Thyroid gland (tissue), 4 donors: ENCODE measurements at regions not wholly inside any gene's neighbourhood (a gene's known extent, or its start where the extent isn't known, plus 50 kb on each side); places are given as distances from the start of the nearest gene placed in this dataset.
"Not testable (repeated sequence)": the region's sequence is repeated elsewhere in the genome, so short reads cannot be mapped to it uniquely, and the experiment has no call there.

Experiments used
- DNase-seq, 2 donors: peaks; one replicate each; pipeline ENCODE4 v3.0.0-alpha.2; 2019
- H3K27ac ChIP-seq, 3 donors: fragments of 200-600 bp; sonication (generic); 1 replicate in 2 of 3; 2 replicates in 1 of 3; pipeline ENCODE4 v1.5.1; 2016 to 2019; ENCODE audit warnings: mild to moderate bottlenecking in 1 of 3, moderate library complexity in 1 of 3
- H3K27me3 ChIP-seq: fragments of 200-600 bp; sonication (generic); one replicate; pipeline ENCODE4 v1.5.1; 2019
- H3K36me3 ChIP-seq, 2 donors: fragments of 200-600 bp; sonication (generic); one replicate each; pipeline ENCODE4 v1.5.1; 2016 to 2019
- H3K4me1 ChIP-seq, 2 donors: fragments of 200-600 bp; sonication (generic); one replicate each; pipeline ENCODE4 v1.5.1; 2017 to 2019
- H3K4me3 ChIP-seq, 3 donors: fragments of 200-600 bp; sonication (generic); replicated peaks in 1 of 3; 1 replicate in 2 of 3; 2 replicates in 1 of 3; pipeline ENCODE4 v1.5.1; 2016; ENCODE audit warnings: mild to moderate bottlenecking in 1 of 3
- H3K9me3 ChIP-seq: fragments of 200-600 bp; sonication (generic); one replicate; pipeline ENCODE4 v1.5.1; 2017
- CTCF ChIP-seq, 6 experiments: fragments of 200-600 bp in 3 of 6; fragments of 450-650 bp in 3 of 6; sonication (generic) in 3 of 6; IDR thresholded peaks; one replicate each; pipeline ENCODE4 v1.5.1; 2016 to 2019; ENCODE audit warnings: antibody characterized with exemption in 6 of 6, mild to moderate bottlenecking in 2 of 6, inconsistent platforms in 1 of 6, moderate library complexity in 1 of 6
- POLR2A ChIP-seq, 2 donors: fragments of 450-650 bp; IDR thresholded peaks; one replicate each; pipeline ENCODE4 v1.6.1; 2017; ENCODE audit warnings: antibody characterized with exemption in 2 of 2, mild to moderate bottlenecking in 2 of 2, moderate library complexity in 1 of 2
- WGBS, 2 donors: methylation state at CpG; one replicate each; pipeline ENCODE4 v1.1.5; 2017; 5-methylcytosine and 5-hydroxymethylcytosine counted together
- intact Hi-C: fragments of 100-400 bp; cut with DNase I; formaldehyde crosslinking; loops from one replicate; pipeline ENCODE4 v1.15.1; 2023

GRCh38 chrY:14373608-14374007 lies 150.7 kb upstream of the NLGN4Y start:
- Histone ChIP-seq H3K27me3 (no peaks in the 10 kb centered on the region), H3K9me3 (no peaks in the 10 kb centered on the region), H3K36me3 (no peaks in the 10 kb centered on the region), H3K4me3 (no peak overlapping the region), H3K4me1 (no peaks in the 10 kb centered on the region), H3K27ac (no peak overlapping the region)
- TF ChIP-seq POLR2A (IDR thresholded peaks at IDR 0.05) (no peak), CTCF (IDR thresholded peaks at IDR 0.05) (no peak)
- intact Hi-C loops = no loop called here
- DNase-seq = no peak
- WGBS, 2 donors = 73 to 81% methylated on average over 2 of the region's 2 CpGs

- 61 to 70% methylated on average over 3 to 4 of the region's 4 CpGs for WGBS, 2 donors
- no peaks in the 10 kb centered on the region for H3K27me3 ChIP-seq
- no peaks in the 10 kb centered on the region for H3K4me1 ChIP-seq
- TF ChIP-seq POLR2A (IDR thresholded peaks at IDR 0.05) (no peak), CTCF (IDR thresholded peaks at IDR 0.05) (no peak)
- no peak overlapping the region for H3K27ac ChIP-seq
- intact Hi-C loops = no loop called here
- no peaks in the 10 kb centered on the region for H3K36me3 ChIP-seq
- no peak overlapping the region for H3K4me3 ChIP-seq
- DNase-seq = no peak
- H3K9me3 ChIP-seq = no peaks in the 10 kb centered on the region
Observed at GRCh38 chrY:14378217-14378616, 146.1 kb upstream of the NLGN4Y start.

- H3K9me3 ChIP-seq, H3K27ac ChIP-seq, intact Hi-C loops, H3K4me3 ChIP-seq, H3K27me3 ChIP-seq, DNase-seq, H3K4me1 ChIP-seq, H3K36me3 ChIP-seq: not testable (repeated sequence)
- WGBS, 2 donors = 36 to 39% methylated on average over 8 of the region's 8 CpGs
Observed at GRCh38 chrY:14410549-14411030, 113.7 kb upstream of the NLGN4Y start.

- no peaks in the 10 kb centered on the region for H3K36me3 ChIP-seq
- DNase-seq = no peak
- no peak overlapping the region for H3K4me3 ChIP-seq
- no peak overlapping the region for H3K27ac ChIP-seq
- no peaks in the 10 kb centered on the region for H3K27me3 ChIP-seq
- H3K4me1 ChIP-seq = no peaks in the 10 kb centered on the region
- no peaks in the 10 kb centered on the region for H3K9me3 ChIP-seq
- intact Hi-C loops = no loop called here
- TF ChIP-seq CTCF (IDR thresholded peaks at IDR 0.05) = no peak
- no peak for TF ChIP-seq POLR2A (IDR thresholded peaks at IDR 0.05)
Observed at GRCh38 chrY:14411334-14411733, 113.0 kb upstream of the NLGN4Y start.

GRCh38 chrY:14436546-14436945 lies 87.8 kb upstream of the NLGN4Y start:
- Histone ChIP-seq H3K4me1 (no peaks in the 10 kb centered on the region), H3K36me3 (no peaks in the 10 kb centered on the region), H3K27ac (no peak overlapping the region), H3K9me3 (no peaks in the 10 kb centered on the region), H3K27me3 (no peaks in the 10 kb centered on the region), H3K4me3 (no peak overlapping the region)
- WGBS, 2 donors = 12 to 14% methylated on average over 1 of the region's 1 CpG
- TF ChIP-seq CTCF (IDR thresholded peaks at IDR 0.05) (no peak), POLR2A (IDR thresholded peaks at IDR 0.05) (no peak)
- intact Hi-C loops = no loop called here
- DNase-seq = no peak

GRCh38 chrY:14437626-14438025 lies 86.7 kb upstream of the NLGN4Y start:
- Histone ChIP-seq H3K27ac (no peak overlapping the region), H3K27me3 (no peaks in the 10 kb centered on the region), H3K4me3 (no peak overlapping the region), H3K36me3 (no peaks in the 10 kb centered on the region), H3K9me3 (no peaks in the 10 kb centered on the region), H3K4me1 (no peaks in the 10 kb centered on the region)
- intact Hi-C loops = no loop called here
- WGBS, 2 donors = 90 to 100% methylated on average over 2 of the region's 2 CpGs
- DNase-seq = no peak
- TF ChIP-seq CTCF (IDR thresholded peaks at IDR 0.05) (no peak), POLR2A (IDR thresholded peaks at IDR 0.05) (no peak)
